Nephron progenitor cell (in vitro differentiated cells): ENCODE measurements at regions not wholly inside any gene's neighbourhood (a gene's known extent, or its start where the extent isn't known, plus 50 kb on each side); places are given as distances from the start of the nearest gene placed in this dataset.

Source experiments
- DNase-seq: peaks from one replicate; pipeline ENCODE4 v3.0.0; 2021
- H3K27ac Mint-ChIP-seq: 2 replicates; pipeline ENCODE4 v1.8.0; 2021; ENCODE audit warnings: mild to moderate bottlenecking, moderate library complexity, mixed read lengths
- H3K27me3 Mint-ChIP-seq: 2 replicates; pipeline ENCODE4 v1.8.0; 2021; ENCODE audit warnings: mild to moderate bottlenecking, low read depth, mixed read lengths; ENCODE audit not compliant: poor library complexity
- H3K36me3 Mint-ChIP-seq: 2 replicates; pipeline ENCODE4 v1.8.0; 2021; ENCODE audit warnings: low read depth, mixed read lengths
- H3K4me1 Mint-ChIP-seq: 2 replicates; pipeline ENCODE4 v1.8.0; 2021; ENCODE audit warnings: mixed read lengths
- H3K4me3 Mint-ChIP-seq: 2 replicates; pipeline ENCODE4 v1.8.0; 2021; ENCODE audit warnings: mild to moderate bottlenecking, moderate library complexity, mixed read lengths
- H3K9me3 Mint-ChIP-seq: 2 replicates; pipeline ENCODE4 v1.8.0; 2021; ENCODE audit warnings: mild to moderate bottlenecking, moderate library complexity, mixed read lengths
- CTCF ChIP-seq: fragments of 200-600 bp; sonication (generic); IDR thresholded peaks from 2 replicates; pipeline ENCODE4 v1.5.0; 2021; ENCODE audit warnings: antibody characterized with exemption

- Mint-ChIP-seq H3K9me3 (no peaks in the 10 kb centered on the region), H3K27me3 (peaks cover 8% of the 10 kb centered on the region), H3K36me3 (no peaks in the 10 kb centered on the region), H3K27ac (no peak overlapping the region), H3K4me1 (peaks cover 12% of the 10 kb centered on the region), H3K4me3 (no peak overlapping the region)
- no peak for TF ChIP-seq CTCF
- DNase-seq: no peak
These were observed 96.1 kb upstream of the EGLN3 start for GRCh38 chr14:34046799-34047520.

- no peaks in the 10 kb centered on the region for H3K36me3 Mint-ChIP-seq
- TF ChIP-seq CTCF: no peak
- no peaks in the 10 kb centered on the region for H3K9me3 Mint-ChIP-seq
- H3K27ac Mint-ChIP-seq: no peak overlapping the region
- H3K4me3 Mint-ChIP-seq: no peak overlapping the region
- H3K4me1 Mint-ChIP-seq: peaks cover 11% of the 10 kb centered on the region
- no peak for DNase-seq
- H3K27me3 Mint-ChIP-seq: peaks cover 2% of the 10 kb centered on the region
These were observed 93.9 kb upstream of the EGLN3 start for GRCh38 chr14:34044666-34045306.

- no peak for TF ChIP-seq CTCF
- Mint-ChIP-seq H3K27me3 (peaks cover 2% of the 10 kb centered on the region), H3K4me3 (no peak overlapping the region), H3K9me3 (no peaks in the 10 kb centered on the region), H3K36me3 (no peaks in the 10 kb centered on the region), H3K27ac (no peak overlapping the region), H3K4me1 (peaks cover 11% of the 10 kb centered on the region)
- DNase-seq: no peak
These were observed 93.4 kb upstream of the EGLN3 start for GRCh38 chr14:34044373-34044637.

GRCh38 chr14:34043627-34044372 is 92.9 kb upstream of the EGLN3 start:
- H3K27ac Mint-ChIP-seq: no peak overlapping the region
- H3K27me3 Mint-ChIP-seq: peaks cover 2% of the 10 kb centered on the region
- no peaks in the 10 kb centered on the region for H3K9me3 Mint-ChIP-seq
- no peak for DNase-seq
- TF ChIP-seq CTCF: no peak
- no peaks in the 10 kb centered on the region for H3K36me3 Mint-ChIP-seq
- H3K4me1 Mint-ChIP-seq: peaks cover 14% of the 10 kb centered on the region
- H3K4me3 Mint-ChIP-seq: no peak overlapping the region

GRCh38 chr14:34041220-34041619 is 90.3 kb upstream of the EGLN3 start:
- H3K4me1 Mint-ChIP-seq: peaks cover 29% of the 10 kb centered on the region
- H3K9me3 Mint-ChIP-seq: no peaks in the 10 kb centered on the region
- H3K4me3 Mint-ChIP-seq: no peak overlapping the region
- TF ChIP-seq CTCF: no peak
- no peaks in the 10 kb centered on the region for H3K36me3 Mint-ChIP-seq
- no peak overlapping the region for H3K27ac Mint-ChIP-seq
- H3K27me3 Mint-ChIP-seq: peaks cover 2% of the 10 kb centered on the region
- DNase-seq: no peak
